Endothelial cell of umbilical vein (primary cell): ENCODE measurements at regions not wholly inside any gene's neighbourhood (a gene's known extent, or its start where the extent isn't known, plus 50 kb on each side); places are given as distances from the start of the nearest gene placed in this dataset.

ENCODE experiments used
- BruUV-seq: library from RNA; stranded (reverse); fragments of 400-500 nt; replicated peaks from 2 replicates; lab custom pipeline; 2021; lab: Mats Ljungman, UMichigan
- CTCF ChIA-PET: fragments of 300-600, 350-600 bp; sonication (Branson Sonifier 250); formaldehyde crosslinking; loops from one replicate; lab custom pipeline; 2021; ENCODE audit warnings: antibody characterized with exemption, inconsistent platforms; lab: Charles Lee
- POLR2A ChIA-PET: fragments of 300-600, 350-600 bp; sonication (Branson Sonifier 250); formaldehyde crosslinking; loops from one replicate; lab custom pipeline; 2021; ENCODE audit warnings: antibody characterized with exemption, inconsistent platforms; lab: Charles Lee
- DNase-seq: peaks from one replicate; pipeline ENCODE4 v3.0.0-alpha.2; 2011; ENCODE audit warnings: low read depth, low spot score
- FAIRE-seq: peaks from 2 replicates; lab custom pipeline; 2011; peaks lifted over from hg19 to GRCh38; lab: Jason Lieb, UNC
- H2AFZ ChIP-seq: 2 replicates; pipeline ENCODE4 v1.6.0; 2012; ENCODE audit warnings: low read depth, low read length, control low read depth, inconsistent platforms
- H3K27ac ChIP-seq: 2 replicates; pipeline ENCODE4 v1.5.1; 2011; ENCODE audit warnings: low read depth, mild to moderate bottlenecking, control low read depth, low read length, moderate library complexity; ENCODE audit not compliant: insufficient read depth
- H3K27me3 ChIP-seq, 2 experiments: 2 replicates each; pipeline versions ENCODE4 v1.6.0 to v1.6.1; 2011; ENCODE audit warnings: low read length in 2 of 2, mixed read lengths in 1 of 2; ENCODE audit not compliant: control insufficient read depth in 2 of 2, insufficient read depth in 2 of 2
- H3K36me3 ChIP-seq, 2 experiments: 2 replicates in 1 of 2; 3 replicates in 1 of 2; pipeline ENCODE4 v1.5.1; 2011; ENCODE audit warnings: low read length in 2 of 2, mild to moderate bottlenecking in 1 of 2, moderate library complexity in 1 of 2; ENCODE audit not compliant: control insufficient read depth in 2 of 2, insufficient read depth in 2 of 2; ENCODE audit errors: extremely low read depth in 1 of 2
- H3K4me1 ChIP-seq: 3 replicates; pipeline ENCODE4 v1.5.1; 2011; ENCODE audit warnings: mild to moderate bottlenecking, low read length; ENCODE audit not compliant: control insufficient read depth, insufficient read depth; ENCODE audit errors: extremely low read depth
- H3K4me2 ChIP-seq: 2 replicates; pipeline ENCODE4 v1.6.1; 2011; ENCODE audit warnings: low read length, control low read depth, mixed read lengths; ENCODE audit not compliant: insufficient read depth
- H3K4me3 ChIP-seq, 3 experiments: fragments of 200-600 bp in 1 of 3; sonication (generic), shearing (Covaris generic) in 1 of 3; replicated peaks in 1 of 3; 2 replicates each; pipeline ENCODE4 v1.5.1; 2011 to 2016; ENCODE audit warnings: control low read depth in 3 of 3, low read length in 3 of 3, mild to moderate bottlenecking in 2 of 3, inconsistent platforms in 1 of 3, low read depth in 1 of 3, moderate library complexity in 1 of 3; ENCODE audit not compliant: insufficient read depth in 1 of 3
- H3K79me2 ChIP-seq: 2 replicates; pipeline ENCODE4 v1.6.0; 2012; ENCODE audit warnings: low read length, inconsistent platforms; ENCODE audit not compliant: control insufficient read depth, insufficient read depth
- H3K9ac ChIP-seq: replicated peaks from 2 replicates; pipeline ENCODE3; 2011; ENCODE audit warnings: low read length, control low read depth; ENCODE audit not compliant: insufficient read depth; ENCODE audit errors: extremely low read depth
- H3K9me1 ChIP-seq: replicated peaks from 3 replicates; pipeline ENCODE4 v1.6.0; 2011; ENCODE audit warnings: mild to moderate bottlenecking, low read length; ENCODE audit not compliant: control insufficient read depth, insufficient read depth; ENCODE audit errors: extremely low read depth
- H3K9me3 ChIP-seq: replicated peaks from 2 replicates; pipeline ENCODE4 v1.5.1; 2012; ENCODE audit warnings: low read length, inconsistent platforms; ENCODE audit not compliant: control insufficient read depth, insufficient read depth
- H4K20me1 ChIP-seq: replicated peaks from 2 replicates; pipeline ENCODE3; 2011; ENCODE audit warnings: mild to moderate bottlenecking, low read length; ENCODE audit not compliant: control insufficient read depth, insufficient read depth; ENCODE audit errors: extremely low read depth
- EZH2 ChIP-seq: IDR thresholded peaks from 2 replicates; pipeline ENCODE4 v1.6.1; 2012; ENCODE audit warnings: borderline replicate concordance, low read depth, mild to moderate bottlenecking, moderate library complexity, low read length, inconsistent platforms; ENCODE audit not compliant: severe bottlenecking
- FOS ChIP-seq: IDR thresholded peaks from 2 replicates; pipeline ENCODE4 v1.6.1; 2011; ENCODE audit warnings: mild to moderate bottlenecking, low read length, moderate library complexity, borderline replicate concordance; ENCODE audit not compliant: insufficient read depth
- GATA2 ChIP-seq: IDR thresholded peaks from 2 replicates; pipeline ENCODE4 v1.7.0; 2011; ENCODE audit warnings: low read depth, mild to moderate bottlenecking, moderate library complexity, mixed read lengths, low read length; ENCODE audit not compliant: insufficient read length, insufficient read depth
- JUN ChIP-seq: IDR thresholded peaks from 2 replicates; pipeline ENCODE4 v1.6.1; 2011; ENCODE audit warnings: borderline replicate concordance, low read depth; ENCODE audit not compliant: insufficient read length, insufficient read depth
- MYC ChIP-seq: IDR thresholded peaks from one replicate; pipeline ENCODE4 v1.6.1; 2011; ENCODE audit warnings: mild to moderate bottlenecking, low read depth, low read length
- POLR2A ChIP-seq: IDR thresholded peaks from 2 replicates; pipeline ENCODE4 v1.6.1; 2012; ENCODE audit warnings: low read depth, mild to moderate bottlenecking, control low read depth, low read length
- POLR2AphosphoS5 ChIP-seq: IDR thresholded peaks from 2 replicates; pipeline ENCODE4 v1.6.1; 2012; ENCODE audit warnings: low read depth, mild to moderate bottlenecking, control low read depth, low read length, moderate library complexity; ENCODE audit not compliant: insufficient read depth
- dilution Hi-C: fragments of 300-500 bp; cut with MboI; formaldehyde crosslinking; loops from one replicate; pipeline ENCODE4 v1.15.0; 2019; ENCODE audit warnings: low sequenced_read_pairs; ENCODE audit not compliant: extremely low pct_ligation_motif_present
- intact Hi-C: fragments of 100-400 bp; cut with micrococcal nuclease; formaldehyde crosslinking; loops from one replicate; pipeline ENCODE4 v1.10.0; 2022
- TF ChIP-seq, protein P1 (sequence below): IDR thresholded peaks from 2 replicates; pipeline ENCODE4 v1.6.1; 2011; ENCODE audit not compliant: insufficient read depth, insufficient read length
- TF ChIP-seq, protein P2 (sequence below), 2 donors: IDR thresholded peaks; 1 replicate in 1 of 2; 2 replicates in 1 of 2; pipeline ENCODE4 v1.5.1; 2011; ENCODE audit warnings: low read length in 2 of 2, mild to moderate bottlenecking in 2 of 2, moderate library complexity in 2 of 2, control low read depth in 1 of 2, inconsistent platforms in 1 of 2, low read depth in 1 of 2; ENCODE audit not compliant: insufficient read depth in 1 of 2; ENCODE audit errors: extremely low read depth in 1 of 2

DNA sequence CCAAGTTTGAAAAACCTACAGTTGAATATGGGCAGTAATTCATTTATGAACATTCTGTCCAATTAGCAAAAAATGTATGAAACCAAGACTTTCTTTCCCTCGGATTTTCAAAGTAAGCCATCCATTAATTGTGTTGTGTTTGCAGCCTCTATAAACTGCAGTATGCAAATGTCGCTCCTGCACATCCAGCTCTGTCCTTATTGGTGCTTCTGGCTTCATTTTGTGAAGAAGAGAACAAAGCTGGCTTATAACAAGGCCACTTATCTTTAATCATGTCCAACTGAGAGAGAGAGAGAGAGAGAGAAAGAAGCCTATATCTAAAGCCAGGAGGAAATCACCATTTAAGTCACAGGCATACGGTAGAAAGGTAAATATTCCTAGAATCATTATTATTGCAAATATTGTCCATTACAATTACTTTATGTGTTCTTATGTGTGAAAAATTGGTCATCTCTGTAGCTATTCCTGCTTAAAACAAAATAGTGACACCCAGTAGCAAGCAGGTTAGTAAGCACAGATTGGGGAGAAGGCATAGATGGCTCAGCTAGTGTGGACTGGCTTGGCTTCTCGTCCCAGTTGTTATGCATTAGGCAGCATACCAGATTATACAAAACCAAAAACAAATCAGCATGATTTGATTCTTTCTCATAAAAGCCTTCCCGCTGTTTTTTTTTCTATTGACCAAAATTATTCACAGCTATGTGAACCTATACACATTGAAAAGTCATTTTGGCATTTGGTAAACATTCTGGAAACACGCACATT lies 726.4 kb upstream of the SOX11 start:
- no TSS peak for BruUV-seq
- dilution Hi-C loops = no loop called here
- DNase-seq (no peak), FAIRE-seq (no peak)
- no peaks in the 10 kb centered on the region for H3K9me3 ChIP-seq
- no peaks in the 10 kb centered on the region for H3K79me2 ChIP-seq
- intact Hi-C loops = no loop called here
- POLR2A ChIA-PET = no interaction called here
- no peaks in the 10 kb centered on the region for H3K9me1 ChIP-seq
- no peak overlapping the region for H3K4me2 ChIP-seq
- TF ChIP-seq MYC (no peak), POLR2AphosphoS5 (no peak), EZH2 (no peak), GATA2 (no peak)
- TF ChIP-seq, protein P1, sequence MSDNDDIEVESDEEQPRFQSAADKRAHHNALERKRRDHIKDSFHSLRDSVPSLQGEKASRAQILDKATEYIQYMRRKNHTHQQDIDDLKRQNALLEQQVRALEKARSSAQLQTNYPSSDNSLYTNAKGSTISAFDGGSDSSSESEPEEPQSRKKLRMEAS = no peak
- no peak overlapping the region for H3K4me3 ChIP-seq
- no peaks in the 10 kb centered on the region for H3K36me3 ChIP-seq
- CTCF ChIA-PET = no interaction called here
- no peaks in the 10 kb centered on the region for H4K20me1 ChIP-seq
- H3K27ac ChIP-seq = no peak overlapping the region
- no peaks in the 10 kb centered on the region for H3K4me1 ChIP-seq
- no peak overlapping the region for H3K9ac ChIP-seq
- H3K27me3 ChIP-seq = no peaks in the 10 kb centered on the region
- H2AFZ ChIP-seq = no peak overlapping the region

DNA sequence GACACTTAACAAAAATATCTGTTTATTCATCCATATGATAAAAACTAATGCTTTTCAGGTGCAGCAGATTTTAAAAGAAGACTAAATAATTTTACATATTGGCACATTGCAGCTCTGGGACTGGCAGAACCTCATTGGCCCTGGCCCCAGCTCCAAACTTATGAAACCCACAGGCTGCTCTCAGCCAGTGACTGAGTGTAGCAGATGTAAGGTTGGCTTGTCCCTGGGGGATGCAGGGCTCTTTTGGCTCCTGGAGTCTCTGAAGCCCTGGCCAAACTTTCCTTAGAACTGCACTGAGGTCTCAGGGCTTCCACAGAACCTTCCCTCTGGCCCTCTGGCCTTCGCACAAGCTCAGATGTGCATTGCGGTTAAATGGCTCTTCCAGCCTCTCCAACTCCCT lies 725.0 kb upstream of the SOX11 start:
- Histone ChIP-seq H3K9me3 (no peaks in the 10 kb centered on the region), H3K4me2 (no peak overlapping the region), H3K4me3 (no peak overlapping the region), H3K4me1 (no peaks in the 10 kb centered on the region), H3K79me2 (no peaks in the 10 kb centered on the region), H3K9ac (no peak overlapping the region), H3K9me1 (no peaks in the 10 kb centered on the region), H3K36me3 (no peaks in the 10 kb centered on the region), H2AFZ (no peak overlapping the region), H4K20me1 (no peaks in the 10 kb centered on the region), H3K27ac (no peak overlapping the region), H3K27me3 (no peaks in the 10 kb centered on the region)
- DNase-seq (no peak), FAIRE-seq (no peak)
- TF ChIP-seq POLR2AphosphoS5 (no peak), POLR2A (no peak), MYC (no peak), GATA2 (no peak), FOS (no peak), EZH2 (no peak), JUN (no peak)
- TF ChIP-seq, protein P1 = no peak
- TF ChIP-seq, protein P2, sequence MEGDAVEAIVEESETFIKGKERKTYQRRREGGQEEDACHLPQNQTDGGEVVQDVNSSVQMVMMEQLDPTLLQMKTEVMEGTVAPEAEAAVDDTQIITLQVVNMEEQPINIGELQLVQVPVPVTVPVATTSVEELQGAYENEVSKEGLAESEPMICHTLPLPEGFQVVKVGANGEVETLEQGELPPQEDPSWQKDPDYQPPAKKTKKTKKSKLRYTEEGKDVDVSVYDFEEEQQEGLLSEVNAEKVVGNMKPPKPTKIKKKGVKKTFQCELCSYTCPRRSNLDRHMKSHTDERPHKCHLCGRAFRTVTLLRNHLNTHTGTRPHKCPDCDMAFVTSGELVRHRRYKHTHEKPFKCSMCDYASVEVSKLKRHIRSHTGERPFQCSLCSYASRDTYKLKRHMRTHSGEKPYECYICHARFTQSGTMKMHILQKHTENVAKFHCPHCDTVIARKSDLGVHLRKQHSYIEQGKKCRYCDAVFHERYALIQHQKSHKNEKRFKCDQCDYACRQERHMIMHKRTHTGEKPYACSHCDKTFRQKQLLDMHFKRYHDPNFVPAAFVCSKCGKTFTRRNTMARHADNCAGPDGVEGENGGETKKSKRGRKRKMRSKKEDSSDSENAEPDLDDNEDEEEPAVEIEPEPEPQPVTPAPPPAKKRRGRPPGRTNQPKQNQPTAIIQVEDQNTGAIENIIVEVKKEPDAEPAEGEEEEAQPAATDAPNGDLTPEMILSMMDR (IDR thresholded peaks at IDR 0.05; ENCODE audit: extremely low read depth in 1 of 2, insufficient read depth in 1 of 2, low read depth in 1 of 2, low read length in 2 of 2) = no peak
- no TSS peak for BruUV-seq
- intact Hi-C loops = no loop called here
- dilution Hi-C loops = no loop called here
- CTCF ChIA-PET = no interaction called here
- POLR2A ChIA-PET = no interaction called here
